Activated effector memory CD4-positive, alpha-beta T cell treated with anti-CD3 and anti-CD28 coated beads, Interleukin-2, amount 50 U/mL, for 16 hours (primary cell): ENCODE measurements at regions not wholly inside any gene's neighbourhood (a gene's known extent, or its start where the extent isn't known, plus 50 kb on each side); places are given as distances from the start of the nearest gene placed in this dataset.

Experiments
- DNase-seq: peaks from one replicate; pipeline ENCODE4 v3.0.0-alpha.2; 2020

DNA sequence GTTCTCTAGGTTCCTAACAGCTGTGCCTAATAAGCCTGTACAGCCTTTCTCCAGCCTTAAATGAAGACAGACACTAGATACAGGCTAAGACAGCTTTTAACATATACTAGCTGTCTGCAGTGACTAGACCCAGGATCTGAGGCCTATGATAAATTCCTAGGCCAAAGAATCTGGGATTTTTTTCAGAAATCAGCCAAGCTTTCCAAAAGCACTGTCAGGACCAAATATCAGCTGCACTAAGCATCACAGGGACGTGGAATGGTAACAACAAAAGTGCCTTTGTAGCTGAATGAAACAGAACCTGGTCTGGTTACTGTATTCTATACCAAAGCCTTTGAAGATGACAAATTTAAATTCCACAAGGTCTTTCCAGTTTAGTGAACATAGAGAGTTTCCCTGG is 77.9 kb upstream of the DOCK9 start:
- DNase-seq = no peak

DNA sequence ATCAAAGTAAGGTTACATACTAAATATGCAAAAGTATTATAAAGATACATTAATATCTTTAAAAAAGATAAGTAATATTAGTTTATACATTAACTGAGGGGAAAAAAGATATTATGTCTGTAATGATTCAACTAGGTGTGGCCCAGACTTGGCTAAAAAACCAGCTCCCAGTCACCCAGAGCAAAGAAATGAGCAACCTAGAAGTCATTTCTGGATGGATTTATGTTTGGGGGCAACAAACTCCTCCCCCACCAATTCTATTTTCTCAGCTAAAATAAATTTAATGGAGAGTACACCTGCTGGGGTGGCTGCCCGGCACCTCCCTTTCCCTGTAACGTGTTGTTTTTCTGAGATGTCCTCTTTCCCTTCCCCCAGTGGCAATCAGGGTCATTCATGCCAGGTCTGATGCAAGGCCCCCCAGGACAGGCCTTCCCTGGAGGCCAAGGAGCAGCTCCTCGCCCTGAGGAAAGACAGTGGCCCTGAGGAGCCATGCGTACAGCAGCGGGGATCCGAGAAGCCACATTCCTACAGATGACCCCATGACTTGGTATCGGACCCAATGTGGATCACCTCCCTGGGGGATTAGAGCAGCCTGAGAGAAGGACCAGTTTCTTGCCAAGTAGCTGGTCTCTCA is 78.6 kb upstream of the DOCK9 start:
- DNase-seq = no peak

DNA sequence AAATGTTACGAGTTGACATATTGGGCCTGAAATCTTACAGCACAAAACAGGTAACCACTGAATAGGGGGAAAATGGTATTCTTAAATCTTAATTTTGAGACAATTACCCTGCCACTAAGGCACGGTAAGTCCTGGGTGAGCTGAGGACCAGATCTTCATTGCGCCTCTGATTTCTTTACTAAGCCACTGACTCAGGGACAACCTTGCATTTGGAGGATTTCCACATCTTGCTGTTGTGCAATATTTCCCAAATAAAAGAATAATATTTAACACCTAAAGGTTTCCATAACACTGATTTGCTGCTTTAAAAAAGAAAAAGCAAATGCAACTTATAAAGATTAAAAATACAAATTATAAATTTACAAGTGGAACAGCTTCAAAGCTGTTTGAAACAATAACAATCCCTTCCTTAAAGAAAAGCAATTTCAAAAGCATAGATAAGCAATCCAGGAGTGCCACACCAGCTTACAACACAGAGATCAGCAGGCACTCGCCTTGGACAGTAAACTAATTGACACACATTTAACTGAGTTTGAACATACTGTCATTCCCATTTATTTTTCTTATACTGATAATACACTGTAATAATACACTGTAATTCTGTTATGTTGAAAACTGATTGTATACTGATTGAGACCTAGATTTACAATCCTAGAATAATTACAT is 79.6 kb upstream of the DOCK9 start:
- no peak for DNase-seq

DNA sequence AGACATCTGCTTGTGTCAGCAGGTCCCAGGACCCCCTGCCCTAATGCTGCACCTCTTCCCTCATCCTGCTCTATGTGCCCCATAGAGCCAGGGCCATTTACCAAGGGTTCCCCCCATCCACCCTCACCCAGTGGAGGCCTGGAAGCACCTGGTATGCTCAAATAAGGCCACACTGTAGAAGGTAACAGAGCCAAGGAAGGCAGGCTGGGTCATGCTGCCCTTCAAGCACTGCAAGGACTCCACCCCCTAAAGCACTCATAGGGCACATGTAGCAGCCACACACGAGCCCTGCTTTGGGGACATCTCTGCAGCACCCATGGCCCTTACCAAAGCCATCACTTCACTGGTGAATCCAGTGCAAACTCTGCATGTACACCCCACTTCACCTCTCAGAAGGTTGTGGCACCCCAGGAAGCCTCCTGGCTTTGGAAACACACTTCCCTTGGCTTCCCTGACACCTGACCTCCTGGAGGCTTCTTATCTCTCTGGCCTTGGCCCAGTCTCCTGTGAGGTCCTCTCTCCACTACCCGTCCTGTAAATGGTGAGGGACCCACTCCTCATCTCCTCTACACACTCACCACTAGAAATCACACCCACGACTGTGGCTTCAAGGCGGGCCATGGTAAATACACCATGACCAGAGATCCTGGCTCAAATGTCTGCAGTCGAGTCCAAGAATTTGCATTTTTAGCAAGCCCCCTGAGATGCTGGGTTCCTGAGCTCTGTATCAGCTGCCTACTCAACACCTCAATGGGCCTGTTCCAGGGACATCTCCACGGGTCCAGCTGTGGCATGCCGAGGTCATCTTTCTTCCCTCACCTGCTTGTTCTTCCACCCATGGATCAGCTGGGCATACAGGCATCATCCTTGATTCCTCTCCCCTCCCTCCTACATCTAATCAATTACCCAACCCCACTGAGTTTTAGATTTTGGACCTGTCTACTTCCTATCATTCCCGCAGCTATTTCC is 80.9 kb upstream of the DOCK9 start:
- DNase-seq = no peak

DNA sequence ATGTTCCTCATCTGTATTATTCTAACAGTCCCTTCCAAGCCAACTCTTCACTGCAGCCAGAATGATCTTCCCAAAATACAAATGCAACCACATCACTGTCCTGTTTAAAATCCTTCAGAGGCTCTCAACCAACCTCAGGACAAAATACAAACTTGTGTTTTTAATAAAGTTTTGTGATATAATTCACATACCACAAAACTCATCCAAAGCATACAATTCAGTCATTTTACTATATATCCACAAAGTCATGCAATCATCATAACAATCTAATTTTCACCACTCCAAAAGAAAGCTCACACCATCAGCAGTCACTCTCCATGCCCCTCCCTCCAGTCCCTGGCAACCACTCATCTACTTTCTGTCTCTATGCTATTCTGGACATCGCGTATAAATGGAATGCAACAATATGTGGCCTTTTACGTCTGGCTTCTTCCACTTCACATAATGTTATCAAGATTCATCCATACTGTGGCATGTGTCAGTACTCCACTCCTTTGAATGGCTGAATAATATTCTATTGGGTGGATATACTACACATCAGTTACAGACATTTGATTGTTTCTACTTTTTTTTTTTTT is 81.7 kb upstream of the DOCK9 start:
- DNase-seq = no peak

DNA sequence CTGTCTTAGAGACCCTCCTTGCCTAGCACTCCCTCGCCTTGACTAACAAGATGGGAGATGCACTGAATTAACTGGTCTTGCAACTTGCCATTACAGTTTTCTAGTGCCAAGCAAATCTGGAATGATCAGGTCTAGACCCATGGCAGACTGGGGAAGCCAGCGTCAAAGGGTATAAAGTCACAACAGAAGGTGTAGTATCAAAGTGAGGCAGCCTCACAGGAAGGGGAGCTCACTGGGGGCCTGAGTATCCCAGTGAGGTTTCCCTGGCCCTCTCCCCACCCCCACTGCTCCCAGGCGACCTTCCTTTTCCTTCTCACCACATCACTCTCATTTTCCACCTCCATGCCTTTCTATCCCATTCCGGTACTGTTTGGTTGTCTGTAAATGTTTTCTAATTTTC is 83.5 kb upstream of the DOCK9 start:
- DNase-seq = no peak

DNA sequence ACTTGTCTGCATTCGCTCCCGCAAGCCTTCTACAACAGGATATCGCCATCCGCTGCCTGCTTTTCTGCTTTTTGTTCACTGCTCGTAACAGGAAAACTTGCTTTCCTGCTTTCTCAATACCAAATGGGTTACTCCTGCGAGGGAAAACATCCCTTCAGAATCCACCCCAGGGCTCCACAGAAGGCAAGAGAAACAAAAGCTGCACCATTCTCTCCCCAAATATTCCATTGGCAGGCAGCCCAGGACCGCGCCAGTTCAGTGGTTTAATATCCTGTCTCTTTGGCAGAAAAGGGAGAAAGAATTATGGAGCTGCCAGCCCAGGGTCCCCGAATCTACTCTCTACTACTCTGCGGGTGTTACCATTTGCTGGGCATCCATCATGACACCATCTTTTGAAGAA is 84.7 kb upstream of the DOCK9 start:
- DNase-seq = no peak

DNA sequence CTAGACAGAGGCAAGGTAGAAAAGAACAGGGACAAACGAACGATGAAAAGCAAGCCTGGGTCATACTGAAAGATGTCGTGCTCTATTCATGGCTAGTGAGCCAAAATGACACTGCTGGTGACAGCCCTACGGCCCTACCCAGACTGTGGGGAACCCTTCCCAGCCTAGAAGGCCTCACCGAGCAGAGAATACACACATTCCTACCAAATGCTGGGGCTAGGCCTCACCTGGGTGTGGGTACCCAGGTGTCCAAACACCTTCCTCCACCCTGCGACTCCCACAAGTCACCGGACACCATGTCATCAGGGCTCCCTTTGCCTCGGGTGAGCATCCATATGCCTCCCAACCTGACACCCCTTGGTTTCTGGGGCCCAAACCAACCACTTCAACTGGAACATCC is 85.3 kb upstream of the DOCK9 start:
- no peak for DNase-seq

DNA sequence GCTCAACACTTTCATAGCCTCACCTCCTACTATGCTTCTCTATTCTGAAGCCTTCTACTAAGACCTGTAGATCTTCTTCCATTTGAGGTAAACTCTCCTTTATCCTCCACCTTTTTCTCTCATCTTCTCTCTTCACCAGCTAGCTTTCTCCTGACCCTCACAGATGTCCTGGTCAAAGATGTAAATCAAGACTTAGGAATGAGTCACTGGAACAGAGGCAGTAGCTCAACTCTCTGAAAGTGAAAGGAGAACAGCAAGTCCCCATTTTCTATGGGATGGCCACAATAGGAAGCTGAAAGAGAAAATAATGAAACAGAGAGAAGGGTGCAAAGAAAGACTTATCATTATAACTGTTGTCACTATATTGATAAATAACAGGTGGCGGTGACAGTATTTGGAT is 86.1 kb upstream of the DOCK9 start:
- no peak for DNase-seq

DNA sequence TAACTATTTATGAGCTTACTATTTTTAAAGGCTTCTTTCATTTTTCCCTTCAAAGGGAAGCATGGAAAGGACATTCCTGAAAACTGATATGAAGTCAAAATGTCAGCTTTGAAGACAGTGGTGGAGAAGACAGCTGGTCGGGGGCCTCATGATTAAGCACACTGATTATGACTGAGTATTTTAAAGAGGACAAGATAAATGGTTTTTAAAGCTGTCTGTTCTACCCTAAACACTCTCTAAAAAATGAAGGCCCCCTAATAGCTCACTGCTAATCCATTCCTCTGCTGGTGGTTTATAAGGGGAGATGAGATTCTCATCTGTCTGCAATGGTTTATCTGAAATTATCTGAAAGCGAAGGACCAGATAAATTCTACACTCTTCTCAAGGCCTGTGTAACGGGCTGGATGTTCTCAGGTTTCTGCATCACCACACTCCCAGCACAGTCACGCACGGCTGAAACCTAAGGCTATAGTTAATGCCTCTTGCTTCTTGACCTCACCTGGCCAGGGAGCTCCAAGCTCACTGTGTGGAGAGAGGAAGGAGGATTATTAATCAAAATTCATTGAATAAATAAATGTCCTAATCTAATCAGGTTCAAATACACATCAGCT is 86.9 kb upstream of the DOCK9 start:
- DNase-seq = no peak

DNA sequence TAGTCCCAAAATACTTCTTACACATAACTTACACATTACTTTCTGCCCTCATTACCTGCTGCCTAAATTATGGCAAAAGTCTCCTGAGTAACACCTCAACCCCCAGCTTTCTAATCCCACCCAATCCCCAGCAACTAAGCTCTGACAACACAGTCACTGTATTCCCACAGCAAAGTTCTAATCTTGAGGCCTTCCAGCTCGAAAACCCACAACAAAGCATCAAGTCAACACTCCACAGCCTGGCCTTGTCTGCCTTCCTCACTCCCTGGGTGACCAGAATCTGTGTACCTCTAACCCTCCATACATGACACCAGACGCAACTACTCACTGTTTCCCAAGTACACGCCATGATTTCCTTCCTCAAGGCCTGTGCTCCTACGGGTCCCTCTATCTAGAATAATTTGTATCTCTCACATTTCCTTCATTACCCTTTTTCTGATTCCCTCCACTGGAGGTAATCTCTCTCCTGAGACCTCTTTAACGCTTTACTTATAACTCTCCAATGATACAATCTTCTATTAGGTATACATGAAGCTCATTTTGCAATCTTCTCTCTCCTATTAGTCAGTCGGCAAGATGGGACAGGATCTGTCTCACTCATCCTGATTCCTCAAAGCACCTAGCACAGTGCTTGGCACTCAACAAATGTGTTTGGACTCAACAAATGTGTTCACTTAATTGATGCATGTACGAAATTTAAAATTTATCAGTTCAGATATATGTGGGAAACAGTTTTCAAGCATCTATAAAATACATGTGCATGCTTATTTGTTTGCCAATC is 87.6 kb upstream of the DOCK9 start:
- DNase-seq = no peak

DNA sequence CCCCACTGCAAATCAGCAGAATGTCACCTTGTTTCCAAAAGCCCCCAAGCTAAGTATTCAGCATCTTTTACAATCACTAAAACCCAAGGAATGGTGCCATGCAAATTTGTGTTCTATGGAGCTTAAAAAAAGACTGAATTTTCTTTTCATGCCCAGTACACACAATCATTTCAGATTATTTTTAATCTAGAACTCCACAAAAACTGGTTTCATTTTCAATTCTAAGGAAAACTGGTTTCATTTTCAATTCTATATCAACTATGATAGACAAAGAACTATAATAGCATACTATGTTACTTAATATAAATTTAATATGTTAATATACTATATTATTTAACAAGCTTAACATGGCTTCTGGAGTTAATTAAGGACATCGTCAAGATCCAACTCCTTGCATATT is 88.4 kb upstream of the DOCK9 start:
- no peak for DNase-seq

DNA sequence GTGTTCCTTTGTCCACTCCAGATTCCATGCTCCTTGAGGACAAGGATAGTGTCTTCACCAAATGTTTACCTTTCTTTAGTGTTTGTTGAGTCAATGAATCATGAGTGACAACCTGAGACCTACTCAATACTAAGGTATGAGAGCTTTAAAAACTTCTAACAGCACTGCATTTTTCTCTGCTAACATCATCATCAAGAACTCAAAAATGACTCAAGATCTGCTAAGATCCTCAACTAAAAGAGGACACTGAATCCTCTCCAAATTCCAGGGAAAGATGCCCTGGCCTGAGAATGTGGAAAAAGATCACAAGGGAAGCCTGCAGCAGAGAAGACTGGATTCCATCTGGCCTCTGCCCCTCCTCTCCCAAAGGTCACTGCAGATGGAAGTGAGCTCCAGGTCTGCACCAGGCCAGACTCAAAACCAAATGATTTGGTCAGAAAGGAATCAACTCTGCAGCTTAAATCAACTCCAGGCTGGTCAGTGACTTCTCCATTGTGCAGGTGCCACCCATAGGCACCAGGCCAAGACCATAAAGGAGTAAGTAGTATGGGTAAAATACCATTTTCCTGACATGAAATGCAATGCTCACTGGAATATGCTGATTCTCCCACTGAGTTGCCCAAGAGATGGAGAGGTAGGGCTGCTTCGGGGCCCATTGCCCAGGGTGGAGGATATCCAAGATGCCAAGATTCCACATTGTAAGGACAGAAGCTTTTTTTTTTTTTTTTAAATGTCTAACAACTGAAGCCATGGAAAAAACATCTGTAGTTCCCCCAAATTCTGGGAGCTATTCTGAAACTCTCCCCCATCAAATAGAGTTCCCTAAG is 89.5 kb upstream of the DOCK9 start:
- DNase-seq = no peak

DNA sequence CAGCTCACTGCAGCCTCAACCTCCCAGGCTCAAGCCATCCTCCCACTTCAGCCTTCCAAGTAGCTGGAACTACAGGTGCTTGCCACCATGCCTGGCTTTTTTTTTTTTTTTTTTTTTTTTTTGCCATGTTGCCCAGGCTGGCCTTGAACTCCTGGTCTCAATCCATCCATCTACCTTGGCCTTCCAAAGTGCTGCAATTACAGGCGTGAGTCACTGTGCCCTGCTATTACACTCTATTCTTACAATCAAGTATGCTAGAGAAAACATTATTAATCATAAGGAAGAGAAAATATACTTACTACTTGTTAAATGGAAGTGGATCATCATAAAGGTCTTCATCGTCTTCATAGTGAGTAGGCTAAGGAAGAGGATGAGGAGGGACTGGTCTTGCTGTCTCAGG is 93.3 kb upstream of the DOCK9 start:
- no peak for DNase-seq

DNA sequence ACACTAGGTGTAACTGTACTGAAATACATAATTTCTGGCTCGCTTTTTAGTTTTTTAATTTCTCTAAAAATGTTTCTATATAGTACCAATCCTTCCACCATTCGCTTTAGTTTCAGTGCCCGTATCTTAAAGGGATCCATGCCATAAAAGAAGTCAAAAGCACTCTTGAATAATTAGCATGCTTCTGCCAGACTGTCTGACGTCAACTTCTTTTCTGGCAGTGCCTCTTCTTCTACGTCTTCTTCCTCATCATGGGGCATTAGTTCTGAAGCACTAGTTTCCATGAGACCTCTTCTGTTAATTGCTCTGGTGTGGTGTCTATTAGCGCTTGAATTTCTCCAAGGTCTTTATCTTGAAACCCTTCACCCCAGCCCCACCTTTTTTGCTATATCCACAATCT is 93.8 kb upstream of the DOCK9 start:
- no peak for DNase-seq

DNA sequence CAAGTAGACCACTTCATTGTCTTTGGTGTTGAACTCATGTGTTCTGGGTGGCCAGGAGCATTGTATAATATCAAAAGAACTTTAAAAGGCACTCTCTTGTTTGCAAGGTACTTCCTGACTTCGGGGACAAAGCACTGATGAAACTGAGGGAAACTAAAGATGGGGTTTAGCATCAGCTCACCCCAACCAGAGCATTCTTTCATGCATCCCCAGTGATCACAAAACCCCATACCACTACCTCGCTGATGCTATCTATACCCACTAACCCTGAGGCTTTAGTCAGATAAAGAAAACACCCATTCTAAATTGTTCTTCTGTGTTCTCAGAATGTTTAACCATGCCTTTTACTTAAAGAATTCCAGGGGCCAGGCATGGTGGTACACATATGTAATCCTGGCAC is 94.5 kb upstream of the DOCK9 start:
- no peak for DNase-seq

DNA sequence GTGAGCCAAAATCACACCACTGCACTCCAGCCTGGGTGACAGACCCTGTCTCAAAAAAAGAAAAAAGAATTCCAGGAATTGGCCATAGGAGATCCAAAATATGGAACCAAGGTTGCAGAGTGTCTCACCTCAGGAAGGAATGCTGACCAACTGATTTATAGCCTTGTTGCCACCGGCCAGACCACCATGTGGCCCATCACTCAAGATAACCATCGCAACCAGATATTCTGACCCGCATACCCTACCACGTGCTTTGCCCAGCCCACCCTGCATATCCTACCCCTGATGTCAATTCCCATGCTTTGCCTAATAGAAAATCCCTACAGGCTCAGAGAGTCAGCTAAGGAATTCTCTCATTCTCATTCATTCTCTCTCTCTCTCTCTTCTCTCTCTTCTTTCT is 95.1 kb upstream of the DOCK9 start:
- no peak for DNase-seq

DNA sequence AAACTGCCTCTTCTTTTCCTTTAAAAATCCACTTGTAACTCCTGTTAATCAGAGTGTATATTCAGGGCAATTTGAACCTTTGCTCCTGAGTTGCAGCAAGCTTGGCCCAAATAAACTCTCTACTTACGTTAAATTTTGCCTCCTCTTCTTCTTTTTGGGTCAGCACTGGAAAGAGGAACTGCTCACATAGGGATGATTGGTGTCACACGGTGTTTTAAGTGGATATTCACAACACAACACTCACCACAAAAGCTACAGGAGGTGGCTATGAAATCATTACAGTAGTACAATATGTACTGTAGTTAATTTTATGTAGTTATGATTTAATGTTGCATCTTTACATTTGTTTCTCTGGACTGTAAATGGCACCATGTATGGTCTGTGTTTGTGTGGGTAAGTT is 96.8 kb upstream of the DOCK9 start:
- no peak for DNase-seq

DNA sequence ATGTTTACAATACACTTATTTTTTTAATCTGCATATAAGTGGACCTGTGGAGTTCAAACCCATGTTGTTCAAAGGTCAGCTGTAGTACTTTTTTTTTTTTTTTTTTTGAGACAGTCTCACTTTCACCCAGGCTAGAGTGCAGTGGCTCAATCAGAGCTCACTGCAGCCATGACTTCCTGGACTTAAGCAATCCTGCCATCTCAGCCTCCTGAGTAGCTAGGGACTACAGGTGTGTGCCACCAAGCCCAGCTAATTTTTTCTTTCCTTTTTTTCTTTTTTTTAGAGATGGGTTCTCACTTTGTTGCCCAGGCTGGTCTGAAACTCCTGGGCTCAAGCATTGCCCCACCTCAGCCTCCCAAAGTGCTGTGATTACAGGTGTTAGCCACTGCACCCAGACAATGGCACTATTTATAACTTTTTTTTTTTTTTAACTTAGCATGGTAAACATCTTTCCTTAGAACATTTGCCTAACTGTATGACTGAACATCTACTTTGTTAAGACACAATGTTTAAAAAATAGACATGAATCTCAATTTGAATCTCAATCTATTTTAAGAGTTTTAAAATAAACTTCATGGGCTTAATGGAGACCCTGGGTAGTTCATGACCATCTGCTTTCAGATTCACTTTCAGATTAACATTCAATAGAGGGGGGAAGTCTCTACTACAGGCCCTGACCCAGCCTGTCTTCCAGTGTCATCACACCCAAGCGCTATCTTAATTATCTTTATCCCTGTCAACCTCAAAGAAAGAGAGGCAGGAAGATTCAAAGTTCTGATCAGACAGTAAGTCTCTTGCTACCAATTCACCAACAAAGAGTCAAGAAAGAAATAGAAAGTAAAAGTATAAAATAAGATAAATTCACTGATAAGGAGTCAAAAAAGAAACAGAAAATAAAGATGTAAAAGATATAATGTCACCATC is 97.7 kb upstream of the DOCK9 start:
- DNase-seq = no peak
